HFF-Myc (cell line): ENCODE measurements at regions not wholly inside any gene's neighbourhood (a gene's known extent, or its start where the extent isn't known, plus 50 kb on each side); places are given as distances from the start of the nearest gene placed in this dataset.
"Not testable (repeated sequence)": the region's sequence is repeated elsewhere in the genome, so short reads cannot be mapped to it uniquely, and the experiment has no call there.

Experiments used
- DNase-seq: peaks from one replicate; pipeline ENCODE4 v3.0.0-alpha.2; 2011; ENCODE audit warnings: low read depth; ENCODE audit errors: extremely low read depth
- H3K4me3 ChIP-seq: replicated peaks from 2 replicates; pipeline ENCODE4 v1.5.1; 2011; ENCODE audit warnings: low read depth, mild to moderate bottlenecking, control low read depth, low read length
- TF ChIP-seq, protein P1 (sequence below): IDR thresholded peaks from 2 replicates; pipeline ENCODE4 v1.5.1; 2012; ENCODE audit warnings: mild to moderate bottlenecking, low read depth, low read length, control low read depth; ENCODE audit errors: missing control alignments

DNA sequence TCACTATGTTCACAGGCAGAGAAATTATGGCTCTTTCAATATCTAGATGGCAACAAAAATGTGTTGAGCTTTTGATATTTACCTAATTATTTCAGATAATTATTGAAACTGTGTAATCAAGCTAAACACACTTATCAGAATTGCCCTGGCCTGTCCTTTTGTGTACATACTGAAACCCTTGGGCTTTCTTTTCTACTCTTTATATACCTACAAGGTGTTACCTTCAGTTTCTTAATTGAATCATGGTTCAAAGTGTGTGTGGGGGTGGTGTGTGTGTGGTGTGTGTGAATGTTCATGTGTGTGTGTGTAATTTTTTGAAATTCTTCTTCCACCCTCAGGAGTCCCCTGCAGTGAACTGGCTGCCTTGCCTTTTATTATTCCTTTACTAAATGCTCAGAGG lies 506.8 kb upstream of the SOX9 start:
- TF ChIP-seq, protein P1, sequence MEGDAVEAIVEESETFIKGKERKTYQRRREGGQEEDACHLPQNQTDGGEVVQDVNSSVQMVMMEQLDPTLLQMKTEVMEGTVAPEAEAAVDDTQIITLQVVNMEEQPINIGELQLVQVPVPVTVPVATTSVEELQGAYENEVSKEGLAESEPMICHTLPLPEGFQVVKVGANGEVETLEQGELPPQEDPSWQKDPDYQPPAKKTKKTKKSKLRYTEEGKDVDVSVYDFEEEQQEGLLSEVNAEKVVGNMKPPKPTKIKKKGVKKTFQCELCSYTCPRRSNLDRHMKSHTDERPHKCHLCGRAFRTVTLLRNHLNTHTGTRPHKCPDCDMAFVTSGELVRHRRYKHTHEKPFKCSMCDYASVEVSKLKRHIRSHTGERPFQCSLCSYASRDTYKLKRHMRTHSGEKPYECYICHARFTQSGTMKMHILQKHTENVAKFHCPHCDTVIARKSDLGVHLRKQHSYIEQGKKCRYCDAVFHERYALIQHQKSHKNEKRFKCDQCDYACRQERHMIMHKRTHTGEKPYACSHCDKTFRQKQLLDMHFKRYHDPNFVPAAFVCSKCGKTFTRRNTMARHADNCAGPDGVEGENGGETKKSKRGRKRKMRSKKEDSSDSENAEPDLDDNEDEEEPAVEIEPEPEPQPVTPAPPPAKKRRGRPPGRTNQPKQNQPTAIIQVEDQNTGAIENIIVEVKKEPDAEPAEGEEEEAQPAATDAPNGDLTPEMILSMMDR = no peak
- H3K4me3 ChIP-seq = no peak overlapping the region

DNA sequence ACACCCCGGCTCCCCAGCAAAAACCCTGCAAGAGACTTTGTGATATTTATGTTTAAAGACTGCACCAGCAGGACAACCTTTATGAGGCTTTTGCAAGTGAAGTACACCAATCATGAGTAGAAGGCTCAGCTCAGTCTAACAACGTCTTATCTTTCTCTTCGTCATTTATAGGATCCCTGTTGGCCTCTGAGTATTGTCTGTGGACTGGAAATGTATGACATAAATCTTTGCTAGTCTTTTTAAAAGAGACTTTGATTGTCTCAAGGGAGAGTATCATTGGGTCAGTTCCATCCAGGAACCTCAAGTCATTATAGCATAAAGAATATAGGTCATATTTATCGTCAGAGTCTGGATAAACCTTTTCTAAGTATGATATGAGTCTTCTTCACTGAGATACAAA lies 505.0 kb upstream of the SOX9 start:
- no peak for DNase-seq
- TF ChIP-seq, protein P1 = no peak
- no peak overlapping the region for H3K4me3 ChIP-seq

More for the DNA sequence above, 506.8 kb upstream of the SOX9 start:
- no peak for DNase-seq

DNA sequence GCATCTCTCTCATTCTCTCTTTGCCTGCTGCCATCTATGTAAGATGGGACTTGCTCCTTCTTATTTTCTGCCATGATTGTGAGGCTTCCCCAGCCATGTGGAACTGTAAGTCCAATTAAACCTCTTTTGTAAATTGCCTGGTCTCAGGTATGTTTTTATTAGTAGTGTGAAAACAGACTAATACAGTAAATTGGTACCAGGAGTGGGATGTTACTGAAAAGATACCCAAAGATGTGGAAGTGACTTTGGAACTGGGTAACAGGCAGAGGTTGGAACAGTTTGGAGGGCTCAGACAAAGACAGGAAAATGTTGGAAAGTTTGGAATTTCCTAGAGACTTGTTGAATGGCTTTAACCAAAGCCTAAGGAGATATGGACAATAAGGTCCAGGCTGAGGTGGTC lies 503.1 kb upstream of the SOX9 start:
- not testable (repeated sequence) for DNase-seq, H3K4me3 ChIP-seq

DNA sequence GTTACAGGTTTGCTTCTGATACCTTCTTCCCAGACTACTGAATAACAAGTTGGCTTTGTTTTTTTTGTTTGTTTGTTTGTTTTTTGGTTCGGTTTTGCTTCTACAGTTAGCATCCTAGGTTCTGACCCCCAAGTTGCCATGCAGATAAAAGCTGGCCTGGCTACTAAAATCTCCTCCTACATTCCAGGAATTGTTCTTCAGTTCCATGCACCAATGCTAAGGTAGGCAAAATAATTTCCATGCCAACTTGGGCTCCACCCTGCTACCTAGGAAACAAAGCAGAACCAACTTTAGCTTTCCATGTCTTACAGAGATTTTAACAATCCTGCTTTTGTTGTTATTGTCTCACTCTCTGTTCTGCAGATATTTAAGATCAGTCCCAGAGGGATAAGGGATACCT lies 495.5 kb upstream of the SOX9 start:
- DNase-seq = no peak
- TF ChIP-seq, protein P1 = no peak
- no peak overlapping the region for H3K4me3 ChIP-seq

DNA sequence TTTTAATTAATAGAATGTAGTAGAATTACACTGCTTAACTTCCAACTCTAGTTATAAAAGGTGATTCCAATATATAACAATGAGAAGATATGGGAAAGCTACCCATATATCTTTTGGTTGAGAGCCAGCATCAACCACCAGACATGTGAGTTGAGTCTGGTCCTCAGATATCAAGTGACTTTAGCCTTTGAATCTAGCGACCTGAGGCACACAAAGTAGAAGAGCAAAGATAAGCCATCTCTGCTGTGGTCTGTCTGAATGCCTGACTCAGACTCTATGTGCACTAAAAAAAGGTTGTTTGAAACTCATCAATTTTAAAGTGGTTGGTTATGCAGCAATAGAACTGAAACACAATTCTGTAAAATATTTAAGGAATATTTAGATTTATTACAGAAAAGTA lies 492.5 kb upstream of the SOX9 start:
- no peak for DNase-seq

DNA sequence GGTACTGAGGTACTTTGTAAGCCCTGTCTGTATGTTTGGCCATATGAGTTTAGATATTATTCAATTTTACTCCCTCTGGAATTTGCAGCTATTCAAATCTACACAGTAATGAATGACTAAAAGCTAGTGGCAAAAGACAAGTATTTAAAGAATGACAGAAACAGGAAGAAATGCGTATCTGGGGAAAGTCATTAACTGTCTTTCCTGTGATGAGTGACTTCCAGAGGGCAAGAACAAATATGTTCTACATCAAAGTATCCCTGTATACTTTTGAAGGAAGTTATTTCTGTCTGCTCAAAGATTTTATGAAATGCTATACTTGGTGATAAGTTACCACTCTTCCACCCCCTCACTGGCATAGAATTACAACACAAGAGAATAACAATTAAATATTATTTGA lies 489.3 kb upstream of the SOX9 start:
- TF ChIP-seq, protein P1 = no peak
- H3K4me3 ChIP-seq = no peak overlapping the region
- DNase-seq = no peak

More for the DNA sequence above, 492.5 kb upstream of the SOX9 start:
- H3K4me3 ChIP-seq = no peak overlapping the region
- TF ChIP-seq, protein P1 = no peak

DNA sequence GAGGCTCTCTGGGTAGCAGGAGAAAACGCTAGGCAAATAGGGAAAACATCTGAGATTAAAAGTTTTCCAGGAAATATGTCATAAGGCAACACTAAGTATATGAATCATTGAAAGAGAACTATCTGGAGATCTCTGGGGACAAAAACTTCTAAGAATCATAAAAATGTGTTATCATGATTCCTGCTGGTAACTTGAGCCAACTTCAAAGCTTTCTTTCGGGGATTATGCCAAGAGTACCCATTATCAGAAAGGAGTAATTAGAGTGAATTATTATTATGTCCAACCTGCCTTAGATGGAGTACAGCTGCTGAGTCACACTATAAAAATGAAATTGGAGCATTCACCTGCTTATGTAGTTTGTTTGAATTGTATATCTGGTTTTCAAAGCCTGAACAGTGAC lies 488.5 kb upstream of the SOX9 start:
- DNase-seq = no peak
- TF ChIP-seq, protein P1 = no peak
- no peak overlapping the region for H3K4me3 ChIP-seq

DNA sequence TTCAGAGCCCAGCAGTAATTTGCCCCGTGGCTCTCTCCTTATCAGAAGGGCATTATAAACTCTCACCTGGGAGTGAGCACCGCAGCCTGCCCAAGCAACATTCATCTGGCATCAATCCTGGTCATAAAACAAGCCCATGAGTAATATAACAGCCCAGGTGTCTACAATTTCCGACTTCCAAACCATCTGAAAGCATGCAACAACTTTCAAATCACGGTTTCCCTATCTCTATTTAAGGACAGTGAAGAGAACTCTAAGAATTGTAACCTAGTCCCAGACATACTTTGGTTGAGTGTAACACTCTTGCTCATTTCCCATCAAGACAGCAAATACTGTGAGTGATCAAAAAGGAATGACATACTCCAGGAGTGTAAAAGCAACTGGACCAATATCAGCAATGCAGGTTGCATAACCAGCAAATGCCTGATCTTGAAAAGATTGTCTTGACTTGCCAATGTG lies 487.4 kb upstream of the SOX9 start:
- no peak for DNase-seq
- H3K4me3 ChIP-seq = no peak overlapping the region
- TF ChIP-seq, protein P1 = no peak
